A673 (cell line): ENCODE measurements at regions not wholly inside any gene's neighbourhood (a gene's known extent, or its start where the extent isn't known, plus 50 kb on each side); places are given as distances from the start of the nearest gene placed in this dataset.

Experiments
- CTCF ChIP-seq: fragments of 300-800, 200-600 bp; sonication (generic); conservative IDR thresholded peaks from 2 replicates; pipeline ENCODE4 v1.5.1; 2017; ENCODE audit warnings: low read depth, mild to moderate bottlenecking, antibody characterized with exemption, low read length, moderate library complexity, mixed read lengths
- EZH2 ChIP-seq: fragments of 200-600 bp; sonication (generic); IDR thresholded peaks from 2 replicates; pipeline ENCODE4 v1.6.1; 2017; ENCODE audit warnings: borderline replicate concordance, low read depth, mild to moderate bottlenecking, mixed read lengths, antibody characterized with exemption, low read length; ENCODE audit not compliant: poor library complexity, severe bottlenecking

- no peak for TF ChIP-seq CTCF
- TF ChIP-seq EZH2: no peak
Measured at GRCh38 chr20:4602297-4602631, 84.0 kb upstream of the PRNP start.
